ENCODE measurements at regions not wholly inside any gene's neighbourhood (a gene's known extent, or its start where the extent isn't known, plus 50 kb on each side); places are given as distances from the start of the nearest gene placed in this dataset.
A peak's percentile ranks its signal among the peaks of the same experiment; 100 is the strongest.

- Mint-ChIP-seq H3K36me3 (no peaks in the 10 kb centered on the region), H3K9me3 (no peaks in the 10 kb centered on the region), H3K4me3 (no peak overlapping the region), H3K4me1 (no peaks in the 10 kb centered on the region), H3K27me3 (peaks cover 12% of the 10 kb centered on the region), H3K27ac (no peak overlapping the region)
- DNase-seq (ENCODE audit: low spot score in 2 of 2) = no peak
- ATAC-seq (ENCODE audit: low read depth) = no peak
Observed at GRCh38 chr17:73883175-73883574, 238.9 kb upstream of the SDK2 start.

GRCh38 chr17:73887739-73888138 is 243.5 kb upstream of the SDK2 start:
- no peaks in the 10 kb centered on the region for H3K4me1 Mint-ChIP-seq
- no peak for DNase-seq (ENCODE audit: low spot score in 2 of 2)
- ATAC-seq (ENCODE audit: low read depth) = no peak
- peaks cover 12% of the 10 kb centered on the region for H3K27me3 Mint-ChIP-seq
- no peak overlapping the region for H3K4me3 Mint-ChIP-seq
- no peak overlapping the region for H3K27ac Mint-ChIP-seq
- H3K9me3 Mint-ChIP-seq = no peaks in the 10 kb centered on the region
- no peaks in the 10 kb centered on the region for H3K36me3 Mint-ChIP-seq

- Mint-ChIP-seq H3K9me3 (peaks cover 3% of the 10 kb centered on the region), H3K27me3 (peaks cover 15% of the 10 kb centered on the region), H3K36me3 (no peaks in the 10 kb centered on the region), H3K4me1 (no peaks in the 10 kb centered on the region), H3K4me3 (no peak overlapping the region), H3K27ac (no peak overlapping the region)
- DNase-seq (ENCODE audit: low spot score in 2 of 2) = no peak
- no peak for ATAC-seq (ENCODE audit: low read depth)
Observed at GRCh38 chr17:73888862-73889261, 244.6 kb upstream of the SDK2 start.

GRCh38 chr17:73889439-73889838 is 245.2 kb upstream of the SDK2 start:
- Mint-ChIP-seq H3K4me3 (no peak overlapping the region), H3K27me3 (peaks cover 12% of the 10 kb centered on the region), H3K4me1 (no peaks in the 10 kb centered on the region), H3K36me3 (no peaks in the 10 kb centered on the region), H3K9me3 (peaks cover 3% of the 10 kb centered on the region), H3K27ac (no peak overlapping the region)
- ATAC-seq (ENCODE audit: low read depth) = no peak
- no peak for DNase-seq (ENCODE audit: low spot score in 2 of 2)

GRCh38 chr17:73890831-73891405 is 246.7 kb upstream of the SDK2 start:
- no peak overlapping the region for H3K4me3 Mint-ChIP-seq
- no peak for DNase-seq (ENCODE audit: low spot score in 2 of 2)
- no peaks in the 10 kb centered on the region for H3K36me3 Mint-ChIP-seq
- no peak for ATAC-seq (ENCODE audit: low read depth)
- H3K27me3 Mint-ChIP-seq = peaks cover 15% of the 10 kb centered on the region
- H3K27ac Mint-ChIP-seq = no peak overlapping the region
- no peaks in the 10 kb centered on the region for H3K4me1 Mint-ChIP-seq
- H3K9me3 Mint-ChIP-seq = peaks cover 3% of the 10 kb centered on the region

GRCh38 chr17:73895157-73895556 is 250.9 kb upstream of the SDK2 start:
- no peak for ATAC-seq (ENCODE audit: low read depth)
- no peak overlapping the region for H3K4me3 Mint-ChIP-seq
- H3K9me3 Mint-ChIP-seq = peaks cover 3% of the 10 kb centered on the region

GRCh38 chr17:73896966-73897365 is 252.7 kb upstream of the SDK2 start:
- Mint-ChIP-seq H3K9me3 (peaks cover 3% of the 10 kb centered on the region), H3K27me3 (peaks cover 21% of the 10 kb centered on the region), H3K4me1 (peaks cover 5% of the 10 kb centered on the region), H3K36me3 (no peaks in the 10 kb centered on the region), H3K4me3 (no peak overlapping the region), H3K27ac (no peak overlapping the region)
- DNase-seq (ENCODE audit: low spot score in 2 of 2) (no peak), ATAC-seq (ENCODE audit: low read depth) (no peak)

More at GRCh38 chr17:73895157-73895556, 250.9 kb upstream of the SDK2 start:
- Mint-ChIP-seq H3K4me1 (no peaks in the 10 kb centered on the region), H3K27ac (no peak overlapping the region), H3K27me3 (peaks cover 16% of the 10 kb centered on the region), H3K36me3 (no peaks in the 10 kb centered on the region)
- no peak for DNase-seq (ENCODE audit: low spot score in 2 of 2)

GRCh38 chr17:73899839-73900238 is 255.6 kb upstream of the SDK2 start:
- H3K27ac Mint-ChIP-seq = no peak overlapping the region
- H3K4me1 Mint-ChIP-seq = peaks cover 5% of the 10 kb centered on the region
- H3K27me3 Mint-ChIP-seq = peaks cover 19% of the 10 kb centered on the region
- no peak for ATAC-seq (ENCODE audit: low read depth)
- no peak overlapping the region for H3K4me3 Mint-ChIP-seq
- no peaks in the 10 kb centered on the region for H3K36me3 Mint-ChIP-seq
- H3K9me3 Mint-ChIP-seq = no peaks in the 10 kb centered on the region
- no peak for DNase-seq (ENCODE audit: low spot score in 2 of 2)

GRCh38 chr17:73900516-73900915 is 256.3 kb upstream of the SDK2 start:
- Mint-ChIP-seq H3K4me3 (no peak overlapping the region), H3K36me3 (no peaks in the 10 kb centered on the region), H3K9me3 (no peaks in the 10 kb centered on the region), H3K4me1 (peaks cover 5% of the 10 kb centered on the region), H3K27ac (no peak overlapping the region), H3K27me3 (peaks cover 18% of the 10 kb centered on the region)
- ATAC-seq (ENCODE audit: low read depth) (no peak), DNase-seq (ENCODE audit: low spot score in 2 of 2) (no peak)

- no peak for DNase-seq (ENCODE audit: low spot score in 2 of 2)
- H3K27me3 Mint-ChIP-seq = peaks cover 19% of the 10 kb centered on the region
- ATAC-seq (ENCODE audit: low read depth) = no peak
- no peaks in the 10 kb centered on the region for H3K36me3 Mint-ChIP-seq
- H3K4me1 Mint-ChIP-seq = peaks cover 5% of the 10 kb centered on the region
- H3K27ac Mint-ChIP-seq = no peak overlapping the region
- H3K4me3 Mint-ChIP-seq = peak overlapping the region; percentile 95
- no peaks in the 10 kb centered on the region for H3K9me3 Mint-ChIP-seq
Observed at GRCh38 chr17:73901249-73901648, 257.0 kb upstream of the SDK2 start.

GRCh38 chr17:73901661-73902415 is 257.6 kb upstream of the SDK2 start:
- Mint-ChIP-seq H3K4me3 (peak overlapping the region; percentile 95), H3K36me3 (no peaks in the 10 kb centered on the region), H3K27me3 (peaks cover 19% of the 10 kb centered on the region), H3K27ac (no peak overlapping the region), H3K9me3 (no peaks in the 10 kb centered on the region), H3K4me1 (peaks cover 5% of the 10 kb centered on the region)
- no peak for DNase-seq (ENCODE audit: low spot score in 2 of 2)
- peak; percentile 60 for ATAC-seq (ENCODE audit: low read depth)

GRCh38 chr17:73902416-73903181 is 258.4 kb upstream of the SDK2 start:
- Mint-ChIP-seq H3K4me3 (peak overlapping the region; percentile 95), H3K27ac (no peak overlapping the region), H3K4me1 (peaks cover 5% of the 10 kb centered on the region), H3K27me3 (peaks cover 20% of the 10 kb centered on the region), H3K9me3 (no peaks in the 10 kb centered on the region), H3K36me3 (no peaks in the 10 kb centered on the region)
- DNase-seq (ENCODE audit: low spot score in 2 of 2) (no peak), ATAC-seq (ENCODE audit: low read depth) (no peak)

- no peak for ATAC-seq (ENCODE audit: low read depth)
- Mint-ChIP-seq H3K4me3 (no peak overlapping the region), H3K36me3 (no peaks in the 10 kb centered on the region), H3K27ac (no peak overlapping the region), H3K9me3 (no peaks in the 10 kb centered on the region), H3K27me3 (peaks cover 15% of the 10 kb centered on the region), H3K4me1 (no peaks in the 10 kb centered on the region)
- DNase-seq (ENCODE audit: low spot score in 2 of 2) = no peak
Observed at GRCh38 chr17:73906896-73907870, 262.9 kb upstream of the SDK2 start.
